ENCODE measurements at regions not wholly inside any gene's neighbourhood (a gene's known extent, or its start where the extent isn't known, plus 50 kb on each side); places are given as distances from the start of the nearest gene placed in this dataset.

GRCh38 chr16:85386467-85387170 lies 226.5 kb upstream of the GSE1 start:
- no peak for TF ChIP-seq RAD21 (conservative IDR thresholded peaks at IDR 0.05)
- no peak for TF ChIP-seq TAF1 (IDR thresholded peaks at IDR 0.05; ENCODE audit: low read depth)
- no peak for TF ChIP-seq CTCF (IDR thresholded peaks at IDR 0.05; ENCODE audit: poor library complexity, severe bottlenecking)
- TF ChIP-seq EP300 (conservative IDR thresholded peaks at IDR 0.05; ENCODE audit: poor library complexity, severe bottlenecking) = no peak
- TF ChIP-seq MXI1 (conservative IDR thresholded peaks at IDR 0.05; ENCODE audit: poor library complexity, severe bottlenecking) = no peak
- TF ChIP-seq POLR2AphosphoS5 (IDR thresholded peaks at IDR 0.05) = no peak
- no peak for TF ChIP-seq REST (IDR thresholded peaks at IDR 0.05; ENCODE audit: borderline replicate concordance)
- TF ChIP-seq SMC3 (conservative IDR thresholded peaks at IDR 0.05; ENCODE audit: poor library complexity) = no peak
- TF ChIP-seq EZH2 (IDR thresholded peaks at IDR 0.05; ENCODE audit: borderline replicate concordance, insufficient read depth, low read length, poor library complexity, severe bottlenecking) = no peak
- Histone ChIP-seq H3K9me3 (ENCODE audit: low read length) (no peaks in the 10 kb centered on the region), H3K27ac (ENCODE audit: low read length) (no peak overlapping the region), H3K9me2 (ENCODE audit: insufficient read depth, low read length) (no peaks in the 10 kb centered on the region), H3K36me3 (ENCODE audit: insufficient read depth, low read length) (no peaks in the 10 kb centered on the region), H3K4me2 (ENCODE audit: low read length) (no peak overlapping the region), H3K79me2 (replicated peaks; ENCODE audit: insufficient read depth, low read length) (no peaks in the 10 kb centered on the region), H4K20me1 (ENCODE audit: insufficient read depth) (no peaks in the 10 kb centered on the region), H3K27me3 (ENCODE audit: insufficient read depth, low read depth, low read length) (no peaks in the 10 kb centered on the region), H3K9ac (ENCODE audit: low read length) (no peak overlapping the region), H2AFZ (ENCODE audit: low read depth, low read length) (no peak overlapping the region), H3F3A (ENCODE audit: insufficient read depth, low read length, poor library complexity, severe bottlenecking) (no peaks in the 10 kb centered on the region), H3K4me3 (ENCODE audit: low read length) (no peak overlapping the region)

- Histone ChIP-seq H3K9me2 (ENCODE audit: insufficient read depth, low read length) (no peaks in the 10 kb centered on the region), H3K27me3 (ENCODE audit: insufficient read depth, low read depth, low read length) (no peaks in the 10 kb centered on the region), H3K9me3 (ENCODE audit: low read length) (no peaks in the 10 kb centered on the region), H4K20me1 (ENCODE audit: insufficient read depth) (no peaks in the 10 kb centered on the region), H3K4me3 (ENCODE audit: low read length) (no peak overlapping the region), H3K79me2 (replicated peaks; ENCODE audit: insufficient read depth, low read length) (no peaks in the 10 kb centered on the region), H3K27ac (ENCODE audit: low read length) (no peak overlapping the region), H3K4me2 (ENCODE audit: low read length) (no peak overlapping the region), H3F3A (ENCODE audit: insufficient read depth, low read length, poor library complexity, severe bottlenecking) (no peaks in the 10 kb centered on the region), H3K36me3 (ENCODE audit: insufficient read depth, low read length) (no peaks in the 10 kb centered on the region), H2AFZ (ENCODE audit: low read depth, low read length) (no peak overlapping the region), H3K9ac (ENCODE audit: low read length) (no peak overlapping the region)
- TF ChIP-seq REST (IDR thresholded peaks at IDR 0.05; ENCODE audit: borderline replicate concordance) (no peak), RAD21 (conservative IDR thresholded peaks at IDR 0.05) (no peak), SMC3 (conservative IDR thresholded peaks at IDR 0.05; ENCODE audit: poor library complexity) (no peak), POLR2AphosphoS5 (IDR thresholded peaks at IDR 0.05) (no peak), EP300 (conservative IDR thresholded peaks at IDR 0.05; ENCODE audit: poor library complexity, severe bottlenecking) (no peak), TAF1 (IDR thresholded peaks at IDR 0.05; ENCODE audit: low read depth) (no peak), EZH2 (IDR thresholded peaks at IDR 0.05; ENCODE audit: borderline replicate concordance, insufficient read depth, low read length, poor library complexity, severe bottlenecking) (no peak), MXI1 (conservative IDR thresholded peaks at IDR 0.05; ENCODE audit: poor library complexity, severe bottlenecking) (no peak), CTCF (IDR thresholded peaks at IDR 0.05; ENCODE audit: poor library complexity, severe bottlenecking) (no peak)
These were observed 226.0 kb upstream of the GSE1 start for GRCh38 chr16:85387171-85387507.
